Cardiac septum (tissue), 1 donor: ENCODE measurements at regions not wholly inside any gene's neighbourhood (a gene's known extent, or its start where the extent isn't known, plus 50 kb on each side); places are given as distances from the start of the nearest gene placed in this dataset.

Experiments
- DNase-seq: peaks from one replicate; pipeline ENCODE4 v3.0.0-alpha.2; 2020; ENCODE audit warnings: low spot score
- intact Hi-C: fragments of 100-400 bp; cut with DNase I; formaldehyde crosslinking; loops from one replicate; pipeline ENCODE4 v1.14.0; 2022
- donor health status: DM: no; HTN: no; CAD: no.

GRCh38 chr16:64493709-64494108 is 628.2 kb downstream of the CDH11 start:
- DNase-seq: no peak
- intact Hi-C loops: no loop called here

- intact Hi-C loops: no loop called here
- DNase-seq: no peak
These were observed 632.4 kb downstream of the CDH11 start for GRCh38 chr16:64489449-64489848.

- DNase-seq: no peak
- intact Hi-C loops: no loop called here
These were observed 635.3 kb downstream of the CDH11 start for GRCh38 chr16:64486561-64486960.

DNA sequence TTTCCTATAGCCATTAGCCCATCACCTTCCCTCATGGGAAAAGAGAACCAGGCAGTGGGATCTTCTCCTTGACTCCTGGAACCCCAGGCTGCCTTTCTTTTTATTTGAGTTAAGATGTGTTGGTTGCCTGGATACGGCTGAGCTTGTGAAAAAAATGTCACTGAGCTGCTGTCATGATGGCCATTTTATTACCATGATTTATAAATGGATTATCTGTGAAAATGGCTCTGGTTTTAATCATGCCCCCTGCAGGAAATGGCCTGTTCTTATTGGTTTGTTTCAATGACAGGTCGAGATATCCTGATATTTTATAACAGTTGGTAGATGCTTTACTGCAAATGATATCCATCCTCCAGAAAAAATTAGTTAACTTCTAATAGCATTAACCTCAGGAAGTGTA is 640.4 kb downstream of the CDH11 start:
- intact Hi-C loops: no loop called here
- DNase-seq: no peak

DNA sequence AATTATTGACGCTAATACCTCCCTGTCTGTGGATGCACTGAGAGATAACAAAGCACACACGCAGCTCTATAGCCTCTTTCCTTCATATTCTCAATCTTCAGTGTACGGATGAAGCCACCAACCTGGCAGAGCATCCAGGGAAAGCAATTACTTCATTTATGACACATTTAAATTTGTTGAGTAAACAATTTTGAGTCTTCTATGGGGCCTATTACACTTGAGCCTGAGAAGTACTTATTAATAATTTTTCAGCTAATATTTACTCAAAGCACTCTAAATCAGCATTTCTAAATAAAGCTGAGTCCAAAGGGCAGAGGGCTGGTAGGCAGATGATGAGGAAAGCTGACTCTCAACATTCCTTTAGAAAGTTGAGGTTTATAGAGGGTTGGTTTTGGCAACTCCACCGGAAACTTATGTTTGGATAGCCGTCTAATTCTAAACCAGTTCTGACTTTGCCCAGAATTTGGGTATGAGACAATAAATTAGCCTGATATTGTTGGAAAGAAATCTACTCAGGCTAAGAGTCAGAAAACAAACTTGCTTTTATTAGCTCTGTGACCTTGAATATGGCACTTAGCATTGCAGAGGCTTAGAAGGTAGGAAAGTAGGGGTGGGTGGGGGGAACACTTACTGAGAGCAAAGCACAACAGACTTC is 643.5 kb downstream of the CDH11 start:
- intact Hi-C loops: loop anchor here (10.0 kb wide), 1 partner anchor 636 kb away; no protein-coding TSS in a partner anchor
- no peak for DNase-seq

DNA sequence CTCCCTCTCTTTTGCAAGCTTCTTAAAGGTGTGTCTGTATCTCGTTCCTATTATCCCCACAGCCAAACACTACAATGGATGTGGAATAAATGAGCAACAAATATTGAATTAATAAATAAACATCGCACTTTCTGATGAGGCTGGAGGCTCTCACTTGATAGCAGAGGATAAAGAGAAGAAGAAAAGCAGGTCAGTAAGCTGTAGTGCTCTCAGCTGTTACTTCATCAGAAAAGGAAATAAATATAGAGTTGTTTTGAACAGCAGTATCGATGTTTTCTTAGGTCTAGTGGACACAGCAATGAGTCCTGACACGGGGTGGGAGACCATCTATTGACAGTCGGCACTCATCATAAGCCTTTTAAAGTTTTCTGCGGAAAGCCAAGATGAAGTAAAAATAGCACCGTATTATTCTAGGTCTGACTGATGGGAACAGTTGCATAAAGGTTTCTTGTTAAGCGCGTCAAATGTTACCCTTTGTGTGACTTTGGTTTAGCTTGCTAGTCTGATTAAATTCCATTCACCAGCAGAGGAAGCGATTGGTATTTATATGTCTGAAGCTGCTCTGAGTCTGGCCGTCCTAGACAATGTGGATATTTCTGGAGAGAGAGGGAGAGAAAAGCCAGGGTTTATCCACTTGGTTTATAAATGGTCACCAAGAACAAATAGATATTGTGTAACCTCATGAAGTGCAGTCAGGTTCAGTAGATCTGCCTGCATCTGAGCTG is 646.1 kb downstream of the CDH11 start:
- intact Hi-C loops: loop anchor here (10.0 kb wide), 1 partner anchor 639 kb away; no protein-coding TSS in a partner anchor

DNA sequence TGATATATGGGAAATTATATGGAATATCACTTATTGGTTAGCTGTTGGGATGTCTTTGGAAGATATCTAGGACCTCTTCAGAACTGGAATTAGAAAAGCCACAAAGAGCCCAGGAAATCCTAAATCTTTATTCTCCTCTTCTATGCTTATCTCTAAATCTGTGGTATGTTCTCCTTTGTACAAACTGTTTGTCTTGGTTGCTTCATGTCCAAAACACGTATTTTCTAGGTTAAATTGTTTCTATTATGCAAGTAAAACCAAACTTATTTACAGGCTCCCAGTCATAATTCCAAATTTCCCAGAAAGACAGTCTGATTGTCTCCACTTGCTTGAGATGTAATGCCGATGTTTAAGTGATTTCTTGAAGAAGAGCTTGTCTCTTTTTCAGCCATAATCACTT is 650.9 kb downstream of the CDH11 start:
- intact Hi-C loops: loop anchor here (10.0 kb wide), 1 partner anchor 644 kb away; no protein-coding TSS in a partner anchor
- no peak for DNase-seq

More for the DNA sequence above, 646.1 kb downstream of the CDH11 start:
- no peak for DNase-seq

GRCh38 chr16:64469906-64470702 is 651.8 kb downstream of the CDH11 start:
- DNase-seq: no peak
- intact Hi-C loops: loop anchor here (10.0 kb wide), 1 partner anchor 645 kb away; no protein-coding TSS in a partner anchor

DNA sequence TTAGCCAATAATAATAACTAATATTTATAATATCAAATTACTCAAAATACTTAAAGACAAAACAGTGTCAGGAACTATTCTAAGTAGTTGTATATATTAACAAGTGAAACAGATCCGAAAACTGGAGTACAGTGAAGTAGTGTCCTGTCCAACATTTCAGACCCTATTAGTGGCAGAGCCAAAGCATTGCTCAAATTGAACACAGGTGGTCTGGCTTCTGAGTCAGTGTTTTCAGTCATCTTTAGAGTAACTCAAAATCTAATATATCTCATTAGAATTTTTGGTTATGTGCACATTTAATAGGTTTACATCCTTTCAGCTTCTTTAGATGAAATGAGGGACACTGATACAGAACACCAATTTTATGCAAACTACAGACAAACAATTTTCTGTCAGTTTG is 652.5 kb downstream of the CDH11 start:
- no peak for DNase-seq
- intact Hi-C loops: no loop called here

- intact Hi-C loops: no loop called here
- DNase-seq: no peak
These were observed 653.3 kb downstream of the CDH11 start for GRCh38 chr16:64468515-64469090.

- DNase-seq: no peak
- intact Hi-C loops: loop anchor here (5.0 kb wide), 1 partner anchor 368 kb away; no protein-coding TSS in a partner anchor
These were observed 662.0 kb downstream of the CDH11 start for GRCh38 chr16:64459821-64460220.

GRCh38 chr16:64459402-64459801 is 662.5 kb downstream of the CDH11 start:
- DNase-seq: no peak
- intact Hi-C loops: loop anchor here (5.0 kb wide), 1 partner anchor 367 kb away; no protein-coding TSS in a partner anchor

DNA sequence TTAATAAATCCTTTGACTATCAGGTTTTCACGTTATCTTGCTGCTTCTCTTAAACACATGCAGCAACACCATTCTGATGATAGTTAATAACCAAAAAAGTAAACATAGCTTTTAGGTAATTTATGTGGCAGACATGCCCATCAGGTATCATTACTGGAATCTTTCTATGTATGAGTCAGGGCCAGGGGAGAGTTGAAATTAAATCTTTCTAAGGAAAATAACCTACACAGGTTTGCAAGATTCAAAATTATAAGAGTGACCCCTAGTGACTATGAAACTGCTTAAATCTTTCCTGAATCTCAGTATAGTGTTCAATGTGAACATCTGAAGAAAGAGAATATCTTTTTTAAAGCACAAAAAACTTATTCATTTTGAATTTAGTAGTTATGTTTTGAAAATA is 666.6 kb downstream of the CDH11 start:
- no peak for DNase-seq
- intact Hi-C loops: loop anchor here (5.0 kb wide), 1 partner anchor 363 kb away; no protein-coding TSS in a partner anchor

- no peak for DNase-seq
- intact Hi-C loops: no loop called here
These were observed 668.2 kb downstream of the CDH11 start for GRCh38 chr16:64453646-64454045.

GRCh38 chr16:64452446-64452845 is 669.4 kb downstream of the CDH11 start:
- intact Hi-C loops: no loop called here
- DNase-seq: no peak

DNA sequence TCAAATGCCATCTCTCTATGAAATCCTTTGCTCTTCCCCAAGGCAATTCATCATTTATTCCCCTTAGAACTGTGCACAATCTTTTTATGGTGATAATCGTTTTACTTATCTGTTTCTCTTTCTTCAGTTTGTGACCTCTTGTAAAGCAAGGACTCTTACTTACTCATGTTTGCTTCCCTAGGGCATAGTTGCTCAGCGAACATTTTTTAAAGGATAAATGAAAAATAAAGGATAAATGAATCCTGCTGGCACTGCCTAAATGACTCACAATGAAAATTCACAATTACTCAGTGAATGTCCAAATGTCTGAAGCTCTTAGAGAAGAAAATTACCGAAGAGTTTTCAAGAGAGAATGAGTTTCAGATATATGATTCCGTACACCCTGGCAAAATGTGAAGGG is 671.7 kb downstream of the CDH11 start:
- no peak for DNase-seq
- intact Hi-C loops: no loop called here

- DNase-seq: no peak
- intact Hi-C loops: no loop called here
These were observed 672.4 kb downstream of the CDH11 start for GRCh38 chr16:64449506-64449905.

- intact Hi-C loops: no loop called here
- DNase-seq: no peak
These were observed 676.2 kb downstream of the CDH11 start for GRCh38 chr16:64445649-64446048.

GRCh38 chr16:64445245-64445644 is 676.6 kb downstream of the CDH11 start:
- DNase-seq: no peak
- intact Hi-C loops: no loop called here

GRCh38 chr16:64440421-64440831 is 681.4 kb downstream of the CDH11 start:
- intact Hi-C loops: no loop called here
- DNase-seq: no peak
